Activated T-cell treated with anti-CD3 and anti-CD28 coated beads for 1 hour (primary cell): ENCODE measurements at regions not wholly inside any gene's neighbourhood (a gene's known extent, or its start where the extent isn't known, plus 50 kb on each side); places are given as distances from the start of the nearest gene placed in this dataset.
"Not testable (repeated sequence)": the region's sequence is repeated elsewhere in the genome, so short reads cannot be mapped to it uniquely, and the experiment has no call there.

Source experiments
- DNase-seq: peaks from one replicate; pipeline ENCODE4 v3.0.0-alpha.2; 2020; ENCODE audit warnings: low read depth

DNA sequence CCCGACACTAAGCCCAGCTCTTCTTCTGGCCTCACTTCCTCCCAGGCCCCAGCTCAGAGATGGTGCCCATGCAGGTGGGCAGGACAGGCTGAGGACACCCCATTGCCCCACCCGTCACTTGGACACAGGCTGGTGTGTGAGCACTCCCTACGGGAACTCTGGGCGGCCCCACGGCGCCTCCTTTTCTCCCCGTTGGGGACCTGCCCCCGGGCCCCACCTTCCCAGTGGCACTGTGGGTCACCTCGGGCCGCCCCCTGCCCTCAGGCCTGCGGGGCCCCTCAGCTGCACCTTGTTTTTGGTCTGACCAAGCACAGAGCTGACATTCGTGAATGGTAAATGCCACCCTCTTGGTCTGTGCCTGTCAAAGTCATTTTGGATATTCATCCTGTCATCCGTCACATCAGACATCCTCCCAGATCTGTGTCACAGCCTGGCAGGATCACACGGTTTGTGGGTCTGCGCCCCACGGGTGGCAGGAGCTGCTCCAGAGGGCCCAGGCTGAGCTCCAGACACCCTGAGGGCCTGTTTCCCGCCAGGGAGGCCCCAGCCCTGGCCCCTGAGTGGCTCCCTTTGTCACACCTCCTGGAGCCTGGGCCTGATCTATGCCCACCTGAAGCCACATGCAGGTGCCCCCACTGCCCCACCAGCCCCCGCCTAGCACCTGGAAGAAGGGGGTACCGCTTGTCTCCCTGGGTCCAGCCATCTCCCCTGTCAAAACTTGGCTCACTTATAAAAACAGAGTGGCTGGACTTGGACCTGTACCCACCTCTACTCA, 1188.5 kb downstream of the BRD1 start:
- no peak for DNase-seq

DNA sequence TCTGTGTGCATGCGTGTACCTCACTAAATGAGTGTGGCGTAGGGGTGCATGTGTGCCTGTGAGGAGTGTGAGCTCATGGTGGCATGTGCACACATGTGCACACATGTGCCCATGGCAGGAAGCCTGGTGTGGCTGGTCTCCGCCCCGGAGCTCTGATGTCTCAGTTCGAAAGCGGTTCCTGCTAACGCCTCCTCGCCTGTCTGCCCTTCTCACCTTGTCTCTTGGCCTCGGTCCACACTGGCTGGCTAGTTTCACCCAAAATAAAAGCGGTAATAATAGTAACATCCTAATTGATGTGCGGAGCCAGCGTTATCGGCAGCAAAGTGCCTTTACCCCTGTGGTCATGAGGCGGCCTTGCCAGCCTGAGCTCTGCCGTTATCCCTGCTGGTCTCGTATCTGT, 1190.4 kb downstream of the BRD1 start:
- DNase-seq, result no peak

DNA sequence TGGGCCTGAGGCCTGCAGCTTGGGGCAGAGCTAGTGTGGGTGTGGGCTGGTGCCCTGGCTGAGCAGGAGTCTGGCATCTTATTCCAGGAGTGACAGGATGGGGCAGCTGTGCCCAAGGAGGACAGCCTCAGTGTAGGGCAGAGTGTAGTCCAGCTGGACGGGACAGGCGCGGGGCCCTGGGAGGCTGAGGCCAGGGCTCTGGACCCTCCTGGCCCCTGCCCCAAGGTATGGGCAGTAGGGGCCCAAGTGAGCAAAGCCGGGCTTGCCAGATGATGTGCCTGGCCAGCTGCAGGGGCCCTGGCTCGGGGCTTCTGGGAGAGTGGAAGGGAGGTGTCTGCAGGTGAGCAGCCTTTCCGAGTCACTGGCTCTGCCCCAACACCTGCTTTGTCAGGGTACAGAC, 1190.9 kb downstream of the BRD1 start:
- DNase-seq, result no peak

DNA sequence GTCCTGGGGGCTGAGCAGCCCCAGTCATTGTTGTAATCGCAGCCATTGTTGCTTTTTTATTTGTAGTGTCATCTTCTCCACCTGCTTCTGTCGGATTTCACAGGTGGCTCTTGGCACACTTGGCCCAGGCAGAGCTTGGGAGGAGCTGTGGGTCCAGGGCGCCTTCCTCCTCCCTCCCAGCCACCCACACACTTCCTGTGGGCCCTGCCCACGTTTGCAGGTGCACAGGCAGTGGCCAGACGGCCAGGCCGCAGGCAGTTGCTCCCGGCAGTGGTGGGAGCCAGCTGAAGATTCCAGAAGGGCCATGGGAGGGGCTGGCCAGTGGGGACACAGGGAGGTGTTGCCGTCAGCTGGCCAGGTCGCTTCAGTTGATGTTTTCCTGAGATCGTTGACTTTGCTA, 1191.9 kb downstream of the BRD1 start:
- DNase-seq, result no peak

DNA sequence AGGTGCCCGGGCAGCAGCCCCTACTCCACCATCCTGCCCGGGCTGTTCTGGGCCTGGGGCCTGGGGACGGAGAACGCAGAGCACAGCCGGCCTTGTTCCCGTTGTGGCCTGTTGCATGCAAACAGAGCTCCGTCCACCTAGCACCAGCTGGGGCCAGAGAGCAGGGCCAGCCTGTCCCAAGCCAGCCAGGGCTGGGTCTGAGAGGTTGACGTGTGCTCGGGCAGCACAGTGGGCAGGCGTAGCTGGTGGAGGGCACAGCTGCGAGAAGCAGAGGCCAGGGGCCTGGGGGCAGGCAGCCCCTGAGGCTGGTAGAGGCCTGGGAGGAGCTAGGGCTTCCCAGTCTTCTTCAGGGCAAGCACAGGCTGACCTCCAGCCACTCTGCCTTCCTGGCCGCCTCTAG, 1192.6 kb downstream of the BRD1 start:
- no peak for DNase-seq

DNA sequence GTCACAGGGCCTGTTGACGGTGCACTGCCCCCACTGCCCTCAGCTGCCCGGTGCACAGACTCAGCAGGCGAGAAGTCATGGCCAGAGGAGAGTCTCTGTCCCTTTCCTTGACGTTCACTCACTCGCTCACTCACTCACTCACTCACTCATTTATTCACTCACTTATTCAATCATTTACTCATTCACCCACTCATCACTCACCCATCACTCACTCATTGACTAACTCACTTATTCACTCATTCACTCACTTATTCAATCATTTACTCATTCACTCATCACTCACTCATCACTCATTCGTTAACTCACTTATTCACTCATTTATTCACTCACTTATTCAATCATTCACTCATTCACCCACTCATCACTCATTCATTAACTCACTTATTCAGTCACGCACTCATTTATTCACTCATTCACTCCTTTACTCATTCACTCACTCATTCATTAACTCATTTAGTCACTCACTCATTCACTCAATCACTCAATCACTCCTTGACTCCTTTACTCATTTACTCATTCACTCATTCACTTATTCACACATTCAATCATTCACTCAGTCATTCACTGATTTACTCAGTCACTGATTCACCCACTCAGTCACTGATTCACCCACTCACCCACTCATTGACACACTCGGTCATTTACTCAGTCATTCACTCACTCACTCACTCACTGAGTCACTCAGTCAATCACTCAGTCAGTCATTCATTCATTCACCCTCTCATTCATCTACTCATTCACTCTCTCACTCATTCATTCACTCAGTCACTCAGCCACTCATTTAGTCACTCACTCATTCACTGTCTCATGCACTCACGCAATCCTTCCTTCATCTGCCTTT, 1193.5 kb downstream of the BRD1 start:
- no peak for DNase-seq

DNA sequence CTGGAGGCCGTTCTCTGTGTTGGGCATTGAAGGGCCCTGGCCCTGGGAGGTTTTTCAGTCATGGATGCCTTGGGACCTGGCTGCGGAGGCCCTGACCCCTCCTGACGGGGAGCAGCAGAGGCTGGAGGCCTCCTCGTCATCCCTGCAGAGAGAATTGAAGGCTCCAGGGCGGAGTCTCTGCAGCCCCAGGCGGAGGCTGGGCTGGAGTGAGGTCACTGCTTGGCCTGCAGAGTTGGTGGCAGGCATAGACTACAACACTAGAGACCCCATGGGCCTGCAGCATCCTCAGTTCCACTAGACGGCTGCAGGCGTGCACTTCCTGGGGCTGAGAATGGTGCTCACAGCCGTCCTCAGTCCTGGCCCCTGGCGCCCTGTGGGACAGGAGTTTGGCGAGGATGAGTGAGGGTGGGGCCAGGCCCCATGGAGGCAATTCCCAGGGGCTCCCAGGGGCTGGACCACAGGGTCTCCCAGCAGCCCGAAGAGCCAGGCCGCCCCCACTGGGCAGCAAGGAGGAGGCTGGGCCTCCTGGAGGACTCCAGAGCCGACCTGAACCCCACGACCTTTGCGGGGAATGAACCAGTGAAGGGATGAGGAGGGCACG, 1194.9 kb downstream of the BRD1 start:
- DNase-seq, result no peak

DNA sequence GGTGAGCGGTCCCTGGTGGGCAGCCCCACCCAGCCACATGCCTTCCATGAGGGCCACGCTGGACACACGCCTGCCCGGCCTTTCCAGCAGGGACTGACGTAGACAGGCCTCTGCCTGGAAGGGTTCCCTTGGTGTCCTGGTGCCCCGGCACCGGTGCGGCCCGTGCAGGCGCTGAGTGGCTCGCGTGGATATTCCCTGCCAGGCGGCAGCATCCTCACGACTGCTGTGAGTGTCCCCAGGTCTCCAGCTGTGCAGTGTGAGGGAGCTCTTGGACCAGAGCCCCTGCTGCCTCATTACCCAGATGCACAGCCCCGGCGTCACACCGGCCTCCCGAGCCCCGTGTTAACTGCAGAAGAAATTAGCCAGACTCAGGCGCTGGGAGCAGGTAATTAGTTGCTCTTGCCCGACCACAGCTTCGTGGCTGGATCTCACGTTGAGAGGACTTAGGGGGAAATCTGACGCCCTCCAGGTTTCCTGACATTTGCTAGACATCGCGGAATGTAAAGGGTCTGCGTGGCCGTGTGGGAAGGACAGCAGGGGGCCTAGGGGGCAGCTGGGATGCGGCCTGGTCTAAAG, 1196.3 kb downstream of the BRD1 start:
- DNase-seq, result no peak

DNA sequence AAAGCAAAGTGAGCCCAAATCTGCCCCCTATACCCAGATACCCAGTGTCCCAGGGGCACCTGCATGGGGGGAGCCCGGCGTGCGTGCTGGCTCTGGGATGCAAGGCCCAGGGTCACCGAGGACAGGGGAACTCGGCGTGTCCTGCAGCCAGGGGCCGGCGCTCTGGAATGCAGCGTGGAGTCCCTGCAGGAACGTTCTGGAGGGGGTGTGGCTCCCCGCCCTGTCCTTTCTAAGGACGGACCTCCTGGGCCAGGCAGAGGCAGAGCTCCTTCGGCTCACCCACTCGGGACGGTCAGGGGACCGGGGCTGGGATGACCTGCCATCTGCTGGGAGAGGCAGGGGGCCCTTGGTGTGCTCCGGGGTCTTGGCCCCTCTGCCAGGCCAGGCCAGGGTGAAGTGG, 1196.8 kb downstream of the BRD1 start:
- DNase-seq, result no peak

DNA sequence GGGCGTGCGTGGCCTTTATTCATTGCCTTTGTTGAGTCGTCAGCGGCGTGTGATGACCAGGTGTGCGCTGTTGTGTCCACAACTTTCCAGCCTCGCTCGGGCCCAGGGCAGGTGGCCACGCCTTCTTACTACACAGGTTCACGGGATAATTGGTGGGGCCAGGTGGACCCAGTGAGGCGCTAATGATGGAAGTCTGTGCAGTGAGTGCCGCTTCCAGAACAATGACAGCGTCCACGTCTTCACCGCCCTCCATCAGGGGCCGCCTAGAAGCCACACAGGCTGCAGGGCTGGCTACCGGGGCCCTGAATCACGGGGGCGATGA, 1197.3 kb downstream of the BRD1 start:
- no peak for DNase-seq

DNA sequence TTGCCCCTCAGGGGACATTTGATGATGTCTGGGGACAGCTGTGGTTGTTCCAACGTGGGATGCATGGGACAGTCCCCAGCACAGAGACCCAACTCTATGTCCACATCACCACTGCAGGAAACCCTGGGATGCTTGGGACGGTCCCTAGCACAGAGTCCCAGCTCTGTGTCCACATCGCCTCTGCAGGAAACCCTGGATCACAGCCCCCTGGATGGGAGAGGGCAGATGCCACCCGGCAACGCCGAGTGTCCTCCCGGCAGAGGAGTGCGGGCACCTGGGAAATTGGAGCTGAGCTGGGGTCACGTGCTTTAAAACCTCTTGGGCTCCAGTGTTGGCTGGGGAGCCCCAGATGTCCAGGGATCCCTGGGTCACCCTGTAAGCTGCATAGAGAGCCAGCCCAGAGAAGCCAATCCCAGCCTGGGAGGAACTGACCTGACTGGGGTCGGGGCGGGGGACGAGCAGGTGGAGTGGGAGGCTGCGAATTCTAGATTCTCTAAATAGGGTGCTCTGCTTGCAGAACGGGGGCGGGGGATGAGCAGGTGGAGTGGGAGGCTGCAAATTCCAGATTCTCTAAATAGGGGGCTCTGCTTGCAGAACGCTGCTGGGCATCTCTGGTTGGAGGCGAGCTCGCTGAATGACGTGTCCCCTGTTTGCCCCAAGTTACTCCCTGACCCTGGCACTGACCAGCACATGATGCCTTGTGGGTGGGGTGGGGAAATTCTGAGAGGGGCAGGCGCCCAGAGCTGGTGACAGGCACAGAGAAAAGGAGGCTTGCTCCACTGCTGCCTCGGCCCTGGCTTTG, 1197.8 kb downstream of the BRD1 start:
- no peak for DNase-seq

DNA sequence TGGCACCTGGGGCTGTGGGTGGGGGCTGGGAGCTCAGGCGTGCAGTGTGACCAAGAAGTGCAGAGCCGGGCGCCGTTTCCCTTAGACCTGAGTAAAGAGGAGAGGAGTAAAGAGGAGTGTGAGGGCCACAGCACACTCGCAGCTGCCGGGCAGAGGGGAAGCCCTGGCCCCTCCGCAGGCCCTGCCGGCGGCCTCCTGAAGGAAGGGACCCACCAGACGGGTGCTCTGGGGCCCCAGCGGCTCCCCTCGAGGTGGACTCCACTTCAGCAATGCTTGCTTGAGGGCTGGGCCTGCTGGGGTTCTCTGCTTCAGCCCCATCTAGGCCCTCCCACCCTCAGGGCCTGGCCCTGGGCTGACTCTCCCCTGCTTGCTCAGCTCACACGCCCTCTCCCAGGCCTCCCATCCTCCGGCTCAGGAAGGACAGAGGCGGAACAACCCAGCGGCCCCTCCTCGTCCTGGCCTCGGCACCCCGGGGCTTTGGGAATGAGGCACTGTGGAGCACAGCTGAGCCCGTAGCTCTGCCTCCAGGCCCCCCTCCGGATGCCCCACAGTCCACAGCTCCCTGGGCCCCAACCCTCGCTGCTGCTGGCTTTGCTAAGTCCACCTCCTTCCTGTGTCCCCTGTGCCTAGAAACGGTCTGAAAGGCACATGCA, 1198.7 kb downstream of the BRD1 start:
- DNase-seq, result no peak

DNA sequence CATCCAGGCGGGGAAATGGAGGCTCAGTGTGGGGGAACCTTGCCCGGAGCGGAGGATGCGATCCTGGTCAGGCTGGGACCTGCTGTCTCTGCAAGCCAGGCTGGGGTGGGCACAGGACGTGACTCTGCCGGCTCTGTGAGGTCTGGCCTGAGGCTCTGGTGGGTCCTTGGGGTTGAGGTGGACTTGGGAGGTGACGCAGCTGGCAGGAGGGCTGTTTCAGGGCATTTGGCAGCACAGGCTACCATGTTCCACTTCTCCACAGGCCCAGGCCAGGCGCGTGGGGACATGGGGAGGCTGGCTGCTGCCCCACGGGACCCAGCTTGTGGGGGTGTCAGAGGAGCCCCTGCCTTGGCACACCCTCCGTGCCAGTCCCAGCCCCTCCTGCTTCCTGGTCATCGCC, 1199.7 kb downstream of the BRD1 start:
- DNase-seq, result no peak

DNA sequence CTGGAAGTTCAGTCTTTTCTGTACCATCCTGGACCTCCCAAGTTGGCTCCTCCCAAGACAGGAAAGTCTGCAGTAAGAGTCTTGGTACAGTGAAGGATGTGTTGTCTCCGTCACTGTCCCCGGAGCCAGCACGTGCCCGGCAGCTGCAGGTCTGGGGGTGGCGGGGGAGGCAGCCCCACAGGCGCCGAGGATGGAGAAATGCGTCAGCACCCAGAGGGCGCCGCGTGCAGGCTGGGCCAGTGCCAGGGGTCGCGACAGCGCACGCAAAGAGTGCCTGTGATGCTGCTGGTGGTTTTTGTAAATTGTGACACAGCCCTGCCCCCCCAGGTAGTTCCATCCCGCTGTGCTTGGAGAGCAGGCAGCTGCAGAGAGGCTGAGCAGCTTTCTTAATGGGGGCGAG, 1200.5 kb downstream of the BRD1 start:
- no peak for DNase-seq

DNA sequence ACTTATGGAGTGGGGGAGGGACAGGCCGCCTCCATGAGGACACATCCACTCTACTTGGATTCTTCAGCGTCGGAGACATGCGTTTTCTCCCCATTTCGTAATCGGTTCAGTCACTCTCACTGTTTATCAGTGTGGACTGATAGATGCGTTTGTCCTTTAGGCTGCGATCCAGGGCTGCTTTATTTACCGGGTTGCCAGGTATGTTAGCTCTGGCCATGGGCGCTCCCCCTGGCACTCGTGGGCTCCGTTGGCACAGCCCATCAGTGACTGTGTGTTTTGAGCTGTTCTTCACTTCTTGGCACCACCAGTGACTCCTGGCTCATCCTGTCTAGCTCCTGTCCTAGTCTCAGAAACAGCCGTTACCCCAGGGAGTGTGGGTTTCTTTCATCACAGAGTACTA, 1203.3 kb downstream of the BRD1 start:
- no peak for DNase-seq

DNA sequence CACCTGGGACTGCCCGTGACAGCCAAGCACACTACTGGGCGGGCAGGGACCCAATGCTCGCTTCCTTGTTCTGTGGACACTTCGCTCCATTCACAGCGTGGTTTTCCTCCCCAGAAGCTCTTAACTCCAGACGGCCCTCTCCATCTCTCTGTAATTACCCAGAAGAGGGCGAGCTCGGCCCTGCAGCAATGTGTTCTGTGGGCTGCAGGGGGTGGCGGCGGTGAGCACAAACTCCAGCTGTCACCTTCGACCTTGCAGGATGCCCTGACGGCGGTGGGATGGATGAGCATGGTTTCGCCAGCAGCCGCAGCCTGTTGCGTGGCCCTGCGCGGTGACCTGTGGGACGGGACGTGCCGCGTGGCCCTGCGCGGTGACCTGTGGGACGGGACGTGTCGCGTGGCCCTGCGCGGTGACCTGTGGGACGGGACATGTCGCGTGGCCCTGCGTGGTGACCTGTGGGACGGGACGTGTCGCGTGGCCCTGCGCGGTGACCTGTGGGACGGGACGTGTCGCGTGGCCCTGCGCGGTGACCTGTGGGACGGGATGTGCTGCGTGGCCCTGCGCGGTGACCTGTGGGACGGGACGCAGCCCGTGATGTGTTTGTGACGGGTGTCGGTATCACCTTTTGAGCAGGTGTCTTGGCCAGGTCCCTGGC, 1204.7 kb downstream of the BRD1 start:
- no peak for DNase-seq

DNA sequence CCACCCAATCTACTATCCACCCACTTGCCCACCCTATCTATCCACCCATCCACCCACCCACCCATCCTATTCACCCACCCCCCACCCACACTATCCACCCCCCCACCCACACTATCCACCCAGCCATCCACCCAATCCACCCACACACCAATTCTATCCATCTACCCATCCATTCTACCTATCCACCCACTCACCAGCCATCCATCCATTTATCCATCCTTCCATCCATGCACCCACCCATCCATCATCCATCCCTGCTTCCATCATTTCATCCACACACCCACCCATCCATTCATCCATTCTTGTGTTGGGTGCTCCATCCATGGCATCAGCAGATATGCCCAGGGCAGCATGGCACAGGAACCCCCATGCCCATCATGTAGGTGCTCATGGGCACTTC, 1206.6 kb downstream of the BRD1 start:
- no peak for DNase-seq

DNA sequence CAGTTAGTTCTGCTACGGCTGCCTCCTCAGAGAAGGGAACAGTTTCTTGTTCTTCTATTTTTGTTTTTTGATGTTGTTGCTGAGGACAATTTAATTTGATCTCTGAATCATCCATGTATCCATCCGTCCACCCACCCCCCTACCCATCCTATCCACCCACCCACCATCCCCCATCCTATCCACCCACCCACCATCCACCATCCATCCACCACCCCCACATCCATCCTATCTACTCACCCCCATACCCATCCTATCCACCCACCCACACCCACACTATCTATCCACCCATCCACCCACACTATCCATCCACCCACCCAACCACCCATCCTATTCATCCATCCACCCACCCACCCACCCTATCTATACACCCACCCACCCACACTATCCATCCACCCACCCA, 1207.2 kb downstream of the BRD1 start:
- not testable (repeated sequence) for DNase-seq

DNA sequence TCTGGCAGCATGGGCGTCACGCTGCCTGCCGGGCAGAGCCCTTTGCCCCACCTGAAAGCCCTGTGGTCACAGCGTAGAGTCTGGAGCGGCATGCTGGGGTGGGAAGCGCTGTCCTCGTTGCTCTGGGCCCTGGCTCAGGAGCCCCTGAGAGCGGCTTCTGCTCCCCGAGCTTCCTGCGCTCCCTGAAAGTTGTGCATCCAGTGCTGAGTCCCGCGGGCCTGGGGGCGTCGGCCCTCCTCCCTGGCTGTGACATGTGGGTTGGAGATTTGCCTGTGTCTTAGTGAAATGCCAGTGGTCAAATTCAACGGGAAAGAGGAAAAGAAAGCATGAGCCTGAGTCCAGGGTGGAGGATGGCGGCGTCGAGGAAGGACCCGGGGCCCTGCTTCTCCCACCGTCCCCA, 1208.0 kb downstream of the BRD1 start:
- DNase-seq, result no peak

DNA sequence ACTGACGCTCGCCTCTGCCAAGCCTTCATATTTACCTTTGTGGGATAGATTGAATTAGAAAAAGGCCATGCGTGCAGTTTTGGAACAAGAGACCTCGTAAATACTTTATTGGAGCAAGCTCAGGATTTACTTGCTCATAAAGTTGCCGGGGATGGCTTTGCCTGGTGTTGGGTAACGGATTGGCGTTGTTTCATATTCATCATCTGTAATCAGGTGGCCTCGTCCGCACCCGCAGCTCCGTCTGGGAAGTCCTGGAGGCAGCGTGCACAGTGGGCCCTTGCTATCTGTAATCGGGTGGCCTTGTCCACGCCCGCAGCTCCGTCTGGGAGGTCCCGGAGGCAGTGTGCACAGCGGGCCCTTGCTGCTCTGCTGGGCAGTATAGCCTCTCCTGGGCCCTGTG, 1209.3 kb downstream of the BRD1 start:
- DNase-seq, result no peak

DNA sequence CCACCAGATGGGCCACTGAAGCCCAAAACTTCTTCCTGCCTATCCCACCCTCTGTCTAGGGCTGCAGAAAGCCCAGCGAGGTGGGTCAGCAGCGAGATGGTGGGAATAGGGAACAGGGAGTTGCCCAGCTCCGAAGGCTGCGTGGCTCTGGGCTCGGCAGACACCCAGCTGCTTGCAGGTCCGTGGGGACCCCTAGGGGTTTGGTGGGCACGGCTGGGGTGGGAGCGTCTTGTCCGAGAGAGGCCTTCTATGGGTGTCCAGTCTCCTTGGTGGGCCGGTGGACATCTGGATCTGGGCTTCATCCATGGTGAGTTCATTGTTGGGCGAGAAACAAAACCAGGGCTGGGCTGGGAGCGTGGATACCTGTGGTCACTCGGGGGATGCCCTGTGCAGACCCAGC, 1211.0 kb downstream of the BRD1 start:
- no peak for DNase-seq
